MM.1S (cell line): ENCODE measurements at regions not wholly inside any gene's neighbourhood (a gene's known extent, or its start where the extent isn't known, plus 50 kb on each side); places are given as distances from the start of the nearest gene placed in this dataset.

ENCODE experiments used
- CTCF ChIP-seq: fragments of 300-600 bp; sonication (generic); IDR thresholded peaks from 2 replicates; pipeline ENCODE4 v1.5.1; 2016; ENCODE audit warnings: antibody characterized with exemption, low read length, mixed read lengths
- EZH2 ChIP-seq: fragments of 300-600 bp; sonication (generic); optimal IDR thresholded peaks from 2 replicates; pipeline ENCODE3; 2017; ENCODE audit warnings: low read depth, mild to moderate bottlenecking, antibody characterized with exemption, low read length, mixed read lengths
- EZH2phosphoT487 ChIP-seq: fragments of 300-600 bp; sonication (generic); IDR thresholded peaks from 2 replicates; pipeline ENCODE4 v1.6.1; 2018; ENCODE audit warnings: antibody characterized with exemption, low read length

- TF ChIP-seq CTCF (no peak), EZH2 (no peak), EZH2phosphoT487 (no peak)
These were observed 71.0 kb upstream of the LSM6 start for GRCh38 chr4:146104541-146104940.
